Kidney (tissue), 13 donors: ENCODE measurements at regions not wholly inside any gene's neighbourhood (a gene's known extent, or its start where the extent isn't known, plus 50 kb on each side); places are given as distances from the start of the nearest gene placed in this dataset.
A peak's percentile ranks its signal among the peaks of the same experiment; 100 is the strongest.

ENCODE experiments used
- DNase-seq, 5 donors: peaks; one replicate each; pipeline ENCODE4 v3.0.0-alpha.2; 2013 to 2020
- FAIRE-seq: peaks from 2 replicates; lab custom pipeline; 2012; peaks lifted over from hg19 to GRCh38; lab: Jason Lieb, UNC
- H3K27ac ChIP-seq, 2 donors: one replicate each; pipeline ENCODE4 v1.7.0; 2013; ENCODE audit warnings: low read depth in 2 of 2, low read length in 2 of 2, inconsistent platforms in 1 of 2
- H3K27me3 ChIP-seq: one replicate; pipeline ENCODE4 v1.7.1; 2013; ENCODE audit warnings: low read length, inconsistent platforms; ENCODE audit not compliant: control insufficient read depth, insufficient read depth
- H3K36me3 ChIP-seq, 3 donors: one replicate each; pipeline versions ENCODE4 v1.7.0 to v1.7.1; 2013; ENCODE audit warnings: low read length in 3 of 3, control low read depth in 1 of 3, inconsistent platforms in 1 of 3; ENCODE audit not compliant: insufficient read depth in 3 of 3, control insufficient read depth in 2 of 3
- H3K4me1 ChIP-seq, 3 donors: one replicate each; pipeline versions ENCODE4 v1.7.0 to v1.7.1; 2013; ENCODE audit warnings: low read length in 3 of 3, inconsistent platforms in 1 of 3, low read depth in 1 of 3; ENCODE audit not compliant: control insufficient read depth in 2 of 3, insufficient read depth in 2 of 3
- H3K4me3 ChIP-seq, 3 donors: one replicate each; pipeline versions ENCODE4 v1.7.0 to v1.8.1; 2013; ENCODE audit warnings: low read length in 3 of 3, control low read depth in 1 of 3, inconsistent platforms in 1 of 3
- H3K9ac ChIP-seq, 3 donors: one replicate each; pipeline versions ENCODE4 v1.7.0 to v1.7.1; 2013; ENCODE audit warnings: low read length in 3 of 3, control low read depth in 1 of 3, inconsistent platforms in 1 of 3
- H3K9me3 ChIP-seq, 3 donors: one replicate each; pipeline versions ENCODE4 v1.7.0 to v1.7.1; 2013; ENCODE audit warnings: low read length in 3 of 3, control low read depth in 1 of 3, inconsistent platforms in 1 of 3; ENCODE audit not compliant: control insufficient read depth in 2 of 3, insufficient read depth in 1 of 3
- intact Hi-C: fragments of 100-400 bp; cut with DNase I; formaldehyde crosslinking; loops from one replicate; pipeline ENCODE4 v1.11.1; 2022
- TF ChIP-seq, protein P1 (sequence below): IDR thresholded peaks from 3 replicates; pipeline ENCODE4 v1.5.1; 2012; ENCODE audit warnings: mild to moderate bottlenecking, moderate library complexity, borderline replicate concordance; ENCODE audit not compliant: insufficient read depth; ENCODE audit errors: extremely low read depth
- donor health status: control.
- donor health status: control.
- donor health status: control.
- donor health status: control.
- donor health status: control.
- donor health status: DM: yes; HTN: yes; CAD: no.
- donor health status: Normal renal cell carcinoma (clear cell type).

DNA sequence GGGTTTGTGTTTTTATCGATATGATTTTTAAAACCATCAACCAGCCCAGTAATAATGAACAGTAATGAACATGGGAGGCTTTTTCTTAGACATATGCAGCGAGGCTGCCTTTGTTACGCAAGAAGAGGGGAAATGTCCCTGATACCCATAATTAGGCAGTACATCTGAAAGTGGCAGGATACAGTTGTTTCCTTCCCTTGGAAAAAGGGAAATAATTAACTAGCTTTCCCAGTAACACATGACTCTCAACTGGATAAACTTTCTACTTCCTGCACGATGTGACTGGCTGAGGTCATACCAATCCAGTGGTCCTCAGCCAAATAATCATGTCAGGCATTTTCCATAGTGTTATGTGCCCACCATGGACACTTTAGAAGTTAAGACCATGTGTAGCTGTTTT lies 431.6 kb upstream of the C9orf72 start:
- peak in 2 of 5 donors; percentile 6 to 28 for DNase-seq
- H3K4me1 ChIP-seq, result no peaks in the 10 kb centered on the region
- no peaks in the 10 kb centered on the region for H3K27me3 ChIP-seq
- no peak for FAIRE-seq
- peaks cover 0 to 4% (median 0%) of the 10 kb centered on the region in 3 donors for H3K9me3 ChIP-seq
- TF ChIP-seq, protein P1, sequence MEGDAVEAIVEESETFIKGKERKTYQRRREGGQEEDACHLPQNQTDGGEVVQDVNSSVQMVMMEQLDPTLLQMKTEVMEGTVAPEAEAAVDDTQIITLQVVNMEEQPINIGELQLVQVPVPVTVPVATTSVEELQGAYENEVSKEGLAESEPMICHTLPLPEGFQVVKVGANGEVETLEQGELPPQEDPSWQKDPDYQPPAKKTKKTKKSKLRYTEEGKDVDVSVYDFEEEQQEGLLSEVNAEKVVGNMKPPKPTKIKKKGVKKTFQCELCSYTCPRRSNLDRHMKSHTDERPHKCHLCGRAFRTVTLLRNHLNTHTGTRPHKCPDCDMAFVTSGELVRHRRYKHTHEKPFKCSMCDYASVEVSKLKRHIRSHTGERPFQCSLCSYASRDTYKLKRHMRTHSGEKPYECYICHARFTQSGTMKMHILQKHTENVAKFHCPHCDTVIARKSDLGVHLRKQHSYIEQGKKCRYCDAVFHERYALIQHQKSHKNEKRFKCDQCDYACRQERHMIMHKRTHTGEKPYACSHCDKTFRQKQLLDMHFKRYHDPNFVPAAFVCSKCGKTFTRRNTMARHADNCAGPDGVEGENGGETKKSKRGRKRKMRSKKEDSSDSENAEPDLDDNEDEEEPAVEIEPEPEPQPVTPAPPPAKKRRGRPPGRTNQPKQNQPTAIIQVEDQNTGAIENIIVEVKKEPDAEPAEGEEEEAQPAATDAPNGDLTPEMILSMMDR, result no peak
- H3K27ac ChIP-seq, result no peak overlapping the region
- H3K9ac ChIP-seq, result no peak overlapping the region
- H3K4me3 ChIP-seq, result no peak overlapping the region
- no peaks in the 10 kb centered on the region for H3K36me3 ChIP-seq
- intact Hi-C loops, result no loop called here

DNA sequence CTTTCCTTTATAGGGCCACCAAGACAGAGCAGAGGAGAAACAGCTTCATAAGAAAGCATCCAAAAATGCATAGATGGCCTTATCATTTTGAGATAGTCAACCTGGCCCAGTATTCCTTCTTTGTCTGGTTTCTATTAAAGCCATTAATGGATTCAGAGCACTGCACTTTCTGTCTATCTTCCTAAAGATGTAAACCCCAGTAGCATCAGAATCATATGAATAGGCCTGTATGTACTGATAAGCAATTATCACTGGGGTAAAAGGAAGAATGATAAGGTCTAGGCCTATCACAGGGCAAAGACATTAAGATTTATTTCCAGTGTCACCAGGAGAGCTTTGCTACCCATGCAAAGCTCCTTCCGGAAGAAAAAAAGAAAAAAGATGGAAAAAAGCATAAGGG lies 432.5 kb upstream of the C9orf72 start:
- no peak for FAIRE-seq
- Histone ChIP-seq H3K36me3 (no peaks in the 10 kb centered on the region), H3K27me3 (no peaks in the 10 kb centered on the region), H3K9me3 (peaks cover 0 to 5% (median 0%) of the 10 kb centered on the region in 3 donors), H3K27ac (no peak overlapping the region), H3K4me3 (no peak overlapping the region), H3K9ac (no peak overlapping the region), H3K4me1 (no peaks in the 10 kb centered on the region)
- DNase-seq, result no peak
- intact Hi-C loops, result no loop called here
- TF ChIP-seq, protein P1, result no peak

DNA sequence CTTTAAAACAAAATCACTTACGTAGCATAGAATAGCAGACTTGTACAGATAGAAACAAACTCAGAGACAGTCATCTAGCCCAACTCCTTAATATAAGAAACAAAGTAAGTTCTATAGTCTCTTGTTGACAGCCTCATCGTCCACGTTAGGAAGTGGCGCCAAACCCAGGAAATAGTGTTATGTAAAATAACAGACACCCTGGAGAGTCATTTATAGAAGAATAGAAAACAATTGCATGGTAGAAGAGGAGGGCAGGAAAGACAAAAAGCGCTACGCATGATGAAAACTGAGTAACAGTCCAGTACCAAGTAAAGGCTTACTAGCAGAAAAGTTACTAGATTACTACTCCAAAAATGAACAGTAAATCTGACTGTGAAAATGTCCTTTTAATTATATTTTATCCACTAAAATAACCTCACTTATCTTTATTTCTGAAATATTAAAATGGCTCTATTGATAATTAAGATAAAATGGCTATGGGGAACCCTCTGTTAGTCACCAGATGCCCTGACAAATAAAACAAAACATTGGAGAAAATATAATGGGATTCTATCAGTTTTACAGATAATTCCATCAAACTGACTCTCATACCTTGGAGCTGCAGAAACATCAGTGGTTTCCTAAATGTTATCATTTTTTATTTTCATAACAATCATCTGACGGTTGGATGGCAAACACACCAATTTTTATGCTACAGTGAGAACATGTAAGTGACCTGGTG lies 434.0 kb upstream of the C9orf72 start:
- intact Hi-C loops, result no loop called here
- no peak overlapping the region for H3K9ac ChIP-seq
- H3K4me3 ChIP-seq, result no peak overlapping the region
- no peak overlapping the region for H3K27ac ChIP-seq
- TF ChIP-seq, protein P1, result no peak
- H3K9me3 ChIP-seq, result peaks cover 0 to 5% (median 0%) of the 10 kb centered on the region in 3 donors
- FAIRE-seq (no peak), DNase-seq (no peak)
- no peaks in the 10 kb centered on the region for H3K27me3 ChIP-seq
- no peaks in the 10 kb centered on the region for H3K36me3 ChIP-seq
- no peaks in the 10 kb centered on the region for H3K4me1 ChIP-seq
